Subcutaneous abdominal adipose tissue (tissue), 5 donors: ENCODE measurements at regions not wholly inside any gene's neighbourhood (a gene's known extent, or its start where the extent isn't known, plus 50 kb on each side); places are given as distances from the start of the nearest gene placed in this dataset.

Source experiments
- H3K27ac ChIP-seq: one replicate; pipeline ENCODE4 v1.7.0; 2013; ENCODE audit warnings: low read depth, mild to moderate bottlenecking, inconsistent platforms, low read length, moderate library complexity
- H3K27me3 ChIP-seq, 5 donors: one replicate each; pipeline ENCODE4 v1.7.0; 2013; ENCODE audit warnings: low read length in 5 of 5, inconsistent platforms in 1 of 5; ENCODE audit not compliant: control insufficient read depth in 5 of 5, insufficient read depth in 4 of 5
- H3K36me3 ChIP-seq, 5 donors: one replicate each; pipeline ENCODE4 v1.7.0; 2013; ENCODE audit warnings: low read length in 5 of 5; ENCODE audit not compliant: control insufficient read depth in 5 of 5, insufficient read depth in 5 of 5
- H3K4me1 ChIP-seq, 5 donors: one replicate each; pipeline ENCODE4 v1.7.0; 2013; ENCODE audit warnings: low read length in 5 of 5, mild to moderate bottlenecking in 3 of 5, moderate library complexity in 1 of 5; ENCODE audit not compliant: control insufficient read depth in 5 of 5, insufficient read depth in 5 of 5
- H3K4me3 ChIP-seq, 5 donors: one replicate each; pipeline ENCODE4 v1.7.0; 2013; ENCODE audit warnings: low read length in 5 of 5, low read depth in 1 of 5
- H3K9ac ChIP-seq, 5 donors: one replicate each; pipeline ENCODE4 v1.7.0; 2013; ENCODE audit warnings: low read length in 5 of 5, mild to moderate bottlenecking in 4 of 5, moderate library complexity in 3 of 5
- H3K9me3 ChIP-seq, 5 donors: one replicate each; pipeline ENCODE4 v1.7.0; 2013; ENCODE audit warnings: low read length in 5 of 5; ENCODE audit not compliant: control insufficient read depth in 5 of 5
- donor health status: healthy.
- donor health status: healthy.
- donor health status: healthy.
- donor health status: healthy.
- donor health status: healthy.

DNA sequence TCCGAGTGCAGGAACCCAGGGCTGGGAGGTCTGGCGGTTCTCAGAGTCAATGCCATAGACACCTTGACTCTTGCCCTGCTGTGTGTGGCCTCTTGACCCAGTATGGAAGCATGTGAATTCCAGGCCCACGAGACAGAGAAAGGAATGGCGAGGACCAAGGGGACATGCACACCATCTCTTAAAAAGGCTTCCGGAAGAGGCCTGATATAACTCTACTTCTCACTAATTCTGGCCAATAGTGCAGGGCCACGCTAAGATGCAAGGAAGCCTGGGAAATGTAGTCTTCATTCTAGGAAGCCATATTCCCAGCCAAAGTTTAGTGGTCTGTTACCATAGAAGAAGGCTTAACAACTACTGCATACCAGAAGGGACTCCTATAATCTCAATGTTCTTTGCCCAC lies 177.0 kb upstream of the KCNG1 start:
- H3K9ac ChIP-seq, result no peak overlapping the region
- no peaks in the 10 kb centered on the region for H3K9me3 ChIP-seq
- H3K27me3 ChIP-seq, result peaks cover 2 to 35% (median 12%) of the 10 kb centered on the region in 5 donors
- H3K4me1 ChIP-seq, result no peaks in the 10 kb centered on the region
- H3K36me3 ChIP-seq, result no peaks in the 10 kb centered on the region
- no peak overlapping the region for H3K4me3 ChIP-seq
- no peak overlapping the region for H3K27ac ChIP-seq

DNA sequence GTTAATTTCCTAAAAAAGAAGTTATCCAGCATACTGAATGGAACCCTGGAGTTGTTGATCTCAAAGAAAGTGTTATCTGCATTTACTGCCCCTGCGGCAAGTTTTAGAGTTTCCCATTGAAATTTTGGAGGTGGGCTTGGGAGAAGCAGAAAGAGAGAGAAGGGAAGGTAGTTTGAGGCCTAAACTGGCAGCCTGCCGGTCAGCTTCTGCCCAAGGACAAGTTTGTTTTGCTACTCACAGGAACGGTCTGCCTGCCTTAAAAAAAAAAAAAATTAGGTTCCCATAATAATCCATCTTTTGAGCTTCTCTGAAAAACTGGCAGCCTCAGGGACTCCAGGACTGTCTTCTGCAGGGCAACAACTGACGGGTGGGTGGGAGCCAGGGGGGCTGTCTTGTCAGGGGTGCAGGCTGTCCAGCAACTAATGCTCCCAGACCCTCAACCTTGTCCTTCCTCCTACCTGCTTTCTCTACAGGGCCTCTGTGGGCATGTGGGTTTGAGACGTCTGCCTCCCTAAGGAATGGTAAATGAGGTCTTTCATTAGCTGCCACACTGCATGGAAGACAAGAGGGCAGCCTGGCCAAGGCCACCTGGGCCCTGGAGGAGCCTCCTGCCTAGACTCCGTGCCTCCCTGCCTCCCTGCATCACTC lies 176.1 kb upstream of the KCNG1 start:
- no peak overlapping the region for H3K27ac ChIP-seq
- H3K9me3 ChIP-seq, result no peaks in the 10 kb centered on the region
- H3K4me1 ChIP-seq, result no peaks in the 10 kb centered on the region
- no peak overlapping the region for H3K4me3 ChIP-seq
- H3K27me3 ChIP-seq, result peaks cover 2 to 34% (median 12%) of the 10 kb centered on the region in 5 donors
- H3K9ac ChIP-seq, result no peak overlapping the region
- no peaks in the 10 kb centered on the region for H3K36me3 ChIP-seq

DNA sequence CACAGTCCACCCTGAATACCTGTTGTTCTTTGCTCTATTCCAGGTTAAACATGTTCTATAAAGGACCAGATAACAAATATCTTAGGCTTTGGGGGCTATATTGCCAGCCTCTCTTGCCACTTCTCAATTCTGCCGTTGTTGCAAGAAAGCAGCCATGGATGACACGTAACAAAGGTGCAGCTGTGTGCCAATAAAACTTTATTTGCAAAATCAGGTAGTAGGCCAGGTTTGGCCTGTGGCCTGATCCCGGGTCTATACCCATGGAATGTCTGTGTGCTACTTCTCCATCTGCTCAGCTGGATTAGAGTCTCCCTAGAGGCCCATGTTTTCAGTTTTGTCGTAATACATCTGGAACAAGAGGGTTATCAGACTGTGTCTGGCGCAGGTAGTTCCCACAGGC lies 175.3 kb upstream of the KCNG1 start:
- Histone ChIP-seq H3K9ac (no peak overlapping the region), H3K4me1 (no peaks in the 10 kb centered on the region), H3K27me3 (peaks cover 2 to 38% (median 12%) of the 10 kb centered on the region in 5 donors), H3K4me3 (no peak overlapping the region), H3K27ac (no peak overlapping the region), H3K9me3 (no peaks in the 10 kb centered on the region), H3K36me3 (no peaks in the 10 kb centered on the region)

DNA sequence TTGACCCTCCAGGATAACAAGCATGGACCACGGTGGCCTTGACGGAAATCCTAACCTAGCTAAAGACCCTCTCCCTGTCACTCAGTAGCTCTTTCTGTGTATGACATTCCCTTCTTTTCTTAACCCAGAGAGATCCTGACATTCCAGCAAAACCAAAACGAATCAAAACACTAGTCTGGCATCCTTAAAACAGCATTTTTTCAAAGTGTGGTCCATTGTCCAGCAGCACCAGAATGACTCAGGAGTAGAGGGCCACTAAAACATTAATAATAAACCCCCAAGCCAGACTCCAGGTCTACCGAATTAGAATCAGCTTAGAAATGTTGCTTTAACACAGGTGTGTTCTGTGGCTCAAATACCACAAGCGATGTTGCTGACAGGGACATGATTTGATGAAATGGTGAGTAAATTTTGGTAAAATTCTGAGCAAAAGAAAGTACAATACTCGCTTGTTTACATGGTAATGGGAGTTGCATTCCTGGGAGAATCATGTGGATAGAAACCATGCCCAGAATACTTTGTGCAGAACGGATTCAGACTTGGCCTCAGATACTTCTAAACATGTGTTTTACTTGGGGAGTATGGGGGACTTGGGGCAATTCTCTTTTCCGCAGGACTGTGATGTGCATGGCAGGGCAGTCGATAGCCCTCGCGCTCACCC lies 174.2 kb upstream of the KCNG1 start:
- Histone ChIP-seq H3K9ac (no peak overlapping the region), H3K4me3 (no peak overlapping the region), H3K36me3 (no peaks in the 10 kb centered on the region), H3K9me3 (no peaks in the 10 kb centered on the region), H3K27ac (no peak overlapping the region), H3K27me3 (peaks cover 2 to 38% (median 14%) of the 10 kb centered on the region in 5 donors), H3K4me1 (no peaks in the 10 kb centered on the region)

DNA sequence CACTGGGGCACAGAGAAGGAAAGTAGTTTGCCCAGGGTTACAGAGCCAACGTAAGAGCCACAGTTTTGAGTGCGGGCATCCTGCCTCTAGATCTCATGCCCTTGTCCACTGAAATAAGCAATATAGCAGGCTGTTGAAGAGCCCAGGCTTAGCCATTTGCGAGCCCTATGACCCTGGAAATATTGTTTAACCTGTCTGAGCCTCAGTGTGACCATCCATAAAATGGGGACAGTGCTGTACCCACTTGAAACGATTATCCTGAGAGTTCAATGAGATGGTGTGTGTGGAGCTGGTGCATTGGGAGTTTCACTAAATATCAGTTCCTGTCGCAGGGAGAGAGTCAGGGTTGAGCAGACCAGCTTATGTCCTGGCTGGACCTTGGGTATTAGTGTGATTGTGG lies 173.1 kb upstream of the KCNG1 start:
- no peaks in the 10 kb centered on the region for H3K9me3 ChIP-seq
- no peaks in the 10 kb centered on the region for H3K4me1 ChIP-seq
- no peak overlapping the region for H3K4me3 ChIP-seq
- peaks cover 2 to 46% (median 18%) of the 10 kb centered on the region in 5 donors for H3K27me3 ChIP-seq
- H3K27ac ChIP-seq, result no peak overlapping the region
- H3K9ac ChIP-seq, result no peak overlapping the region
- no peaks in the 10 kb centered on the region for H3K36me3 ChIP-seq

DNA sequence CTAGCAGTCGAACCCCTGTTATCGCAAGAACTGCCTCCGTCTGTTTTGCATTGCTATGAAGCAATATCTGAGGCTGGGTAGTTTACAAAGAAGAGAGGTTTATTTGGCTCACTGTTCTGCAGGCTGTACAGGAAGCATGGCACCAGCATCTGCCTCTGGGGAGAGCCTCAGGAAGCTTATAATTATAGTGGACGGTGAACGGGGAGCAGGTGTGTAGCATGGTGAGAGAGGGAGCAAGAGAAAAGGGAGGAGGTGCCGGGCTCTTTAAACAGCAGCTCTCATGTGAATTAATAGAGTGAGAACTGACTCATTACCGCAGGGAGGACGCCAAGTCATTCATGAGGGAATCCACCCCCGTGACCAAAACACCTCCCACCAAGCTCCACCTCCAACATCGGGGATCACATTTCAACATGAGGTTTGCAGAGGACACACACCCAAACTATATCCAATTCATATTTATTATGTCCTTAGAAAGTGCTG lies 172.6 kb upstream of the KCNG1 start:
- Histone ChIP-seq H3K9ac (no peak overlapping the region), H3K27ac (no peak overlapping the region), H3K36me3 (no peaks in the 10 kb centered on the region), H3K27me3 (peaks cover 2 to 47% (median 18%) of the 10 kb centered on the region in 5 donors), H3K4me3 (no peak overlapping the region), H3K9me3 (no peaks in the 10 kb centered on the region), H3K4me1 (no peaks in the 10 kb centered on the region)

DNA sequence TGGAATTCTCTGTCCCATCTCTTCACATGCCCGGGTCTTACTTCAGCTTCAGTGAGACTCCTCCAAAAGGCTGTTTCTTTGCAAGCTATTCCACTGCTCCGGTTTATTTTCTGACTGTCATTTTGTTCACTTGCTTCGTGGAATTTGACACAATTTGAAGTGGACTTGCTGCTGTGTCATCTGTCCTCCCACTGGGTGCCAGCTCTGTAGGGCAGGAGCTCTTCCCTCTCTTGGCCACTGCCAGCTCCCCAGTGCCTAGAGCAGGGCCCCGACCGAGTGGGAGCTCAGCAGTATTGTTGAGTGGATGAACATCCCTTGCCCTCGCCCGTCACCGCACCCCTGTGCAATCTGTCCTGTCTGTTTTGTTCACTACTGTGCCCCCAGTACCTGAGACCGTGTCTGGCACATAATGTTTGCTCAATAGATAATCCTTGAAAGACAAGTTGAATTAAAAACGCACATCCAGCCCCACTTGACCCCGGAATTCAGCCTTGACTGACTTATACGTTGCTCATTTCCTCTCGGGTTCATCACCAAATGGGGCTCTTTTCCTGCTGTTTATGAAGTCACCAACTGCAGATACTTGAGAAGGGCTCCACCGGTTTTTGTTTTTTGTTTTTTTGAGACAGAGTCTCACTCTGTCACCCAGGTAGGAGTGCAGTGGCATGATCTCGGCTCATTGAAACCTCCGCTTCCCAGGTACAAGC lies 170.3 kb upstream of the KCNG1 start:
- Histone ChIP-seq H3K27ac (no peak overlapping the region), H3K4me3 (no peak overlapping the region), H3K27me3 (peaks cover 2 to 54% (median 18%) of the 10 kb centered on the region in 5 donors), H3K9me3 (no peaks in the 10 kb centered on the region), H3K36me3 (no peaks in the 10 kb centered on the region), H3K4me1 (no peaks in the 10 kb centered on the region), H3K9ac (no peak overlapping the region)

DNA sequence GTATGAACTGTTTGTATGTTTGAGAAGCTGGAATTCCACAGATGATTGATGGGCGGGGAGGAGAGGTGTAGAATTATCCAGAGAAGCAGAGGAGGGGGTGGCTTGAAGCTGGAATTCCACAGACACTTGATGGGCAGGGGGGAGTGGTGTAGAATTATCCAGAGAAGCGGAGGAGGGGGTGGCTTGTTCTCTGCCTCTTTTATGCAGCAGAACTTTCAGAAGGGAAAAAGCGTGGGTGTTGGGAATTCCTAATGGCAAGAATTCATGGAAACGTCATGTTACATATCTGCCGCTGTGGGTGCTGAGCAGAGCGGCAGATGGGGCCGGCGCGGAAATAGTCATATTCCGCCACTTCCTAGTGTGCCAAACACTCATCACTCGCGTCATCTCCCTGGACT lies 167.9 kb upstream of the KCNG1 start:
- no peaks in the 10 kb centered on the region for H3K9me3 ChIP-seq
- H3K9ac ChIP-seq, result no peak overlapping the region
- H3K27ac ChIP-seq, result no peak overlapping the region
- H3K36me3 ChIP-seq, result no peaks in the 10 kb centered on the region
- H3K4me1 ChIP-seq, result no peaks in the 10 kb centered on the region
- no peak overlapping the region for H3K4me3 ChIP-seq
- H3K27me3 ChIP-seq, result peaks cover 6 to 48% (median 9%) of the 10 kb centered on the region in 5 donors

DNA sequence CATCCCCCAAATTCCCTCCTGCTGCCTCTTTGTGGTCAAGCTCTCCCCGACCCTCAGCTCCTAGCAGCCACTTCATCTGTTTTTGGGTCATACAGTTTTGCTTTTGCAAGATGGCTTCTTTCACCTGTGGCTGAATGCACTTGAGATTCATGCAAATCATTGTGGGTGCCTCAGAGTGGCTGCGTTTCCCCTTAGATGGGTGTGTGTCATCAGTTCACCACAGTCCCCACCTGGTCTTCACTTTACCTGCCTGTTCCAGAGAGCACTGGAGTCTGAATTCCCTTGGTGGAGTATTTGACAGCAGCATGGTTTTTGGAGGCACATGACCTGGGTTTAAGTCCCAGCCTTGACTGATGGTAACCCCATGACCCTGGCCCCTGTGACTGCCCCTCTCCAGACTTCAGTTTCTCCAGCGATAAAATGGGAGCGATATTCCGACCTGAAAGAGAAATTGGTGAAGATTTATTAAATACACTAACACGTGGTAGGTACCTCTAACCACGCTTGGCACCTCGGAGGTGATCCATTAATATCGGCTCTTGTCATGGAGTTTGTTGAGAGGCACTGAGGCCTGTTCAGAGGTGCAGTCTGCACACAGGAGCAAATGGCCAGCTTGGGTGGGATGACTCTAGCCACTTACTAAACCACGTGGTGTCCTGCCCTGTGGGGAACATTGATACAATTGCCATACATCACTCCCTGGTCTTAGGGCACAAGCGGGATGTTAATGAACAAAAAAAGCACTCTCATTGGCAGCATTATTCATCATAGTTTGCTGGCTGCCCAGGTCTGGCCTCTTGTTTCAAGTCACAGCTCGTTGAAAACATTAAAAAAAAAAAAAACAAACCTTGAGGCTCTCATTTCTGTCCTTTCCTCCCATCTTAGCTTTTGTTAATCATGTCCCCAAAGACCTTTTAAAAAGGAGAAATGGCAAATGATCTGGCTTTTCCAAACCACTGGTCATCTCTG lies 167.2 kb upstream of the KCNG1 start:
- H3K4me1 ChIP-seq, result no peaks in the 10 kb centered on the region
- no peaks in the 10 kb centered on the region for H3K9me3 ChIP-seq
- peaks cover 6 to 46% (median 12%) of the 10 kb centered on the region in 5 donors for H3K27me3 ChIP-seq
- no peak overlapping the region for H3K4me3 ChIP-seq
- no peak overlapping the region for H3K27ac ChIP-seq
- no peak overlapping the region for H3K9ac ChIP-seq
- no peaks in the 10 kb centered on the region for H3K36me3 ChIP-seq
